ENCODE measurements at regions not wholly inside any gene's neighbourhood (a gene's known extent, or its start where the extent isn't known, plus 50 kb on each side); places are given as distances from the start of the nearest gene placed in this dataset.

- Histone ChIP-seq H3K27ac (no peak overlapping the region), H3K4me1 (ENCODE audit: low read depth) (peaks cover 7% of the 10 kb centered on the region), H3K9me3 (ENCODE audit: low read depth) (no peaks in the 10 kb centered on the region), H3K36me3 (no peaks in the 10 kb centered on the region), H3K4me3 (no peak overlapping the region), H3K27me3 (no peaks in the 10 kb centered on the region)
- DNase-seq (ENCODE audit: low read depth in 1 of 2, low spot score in 1 of 2): no peak
- TF ChIP-seq, protein P1, sequence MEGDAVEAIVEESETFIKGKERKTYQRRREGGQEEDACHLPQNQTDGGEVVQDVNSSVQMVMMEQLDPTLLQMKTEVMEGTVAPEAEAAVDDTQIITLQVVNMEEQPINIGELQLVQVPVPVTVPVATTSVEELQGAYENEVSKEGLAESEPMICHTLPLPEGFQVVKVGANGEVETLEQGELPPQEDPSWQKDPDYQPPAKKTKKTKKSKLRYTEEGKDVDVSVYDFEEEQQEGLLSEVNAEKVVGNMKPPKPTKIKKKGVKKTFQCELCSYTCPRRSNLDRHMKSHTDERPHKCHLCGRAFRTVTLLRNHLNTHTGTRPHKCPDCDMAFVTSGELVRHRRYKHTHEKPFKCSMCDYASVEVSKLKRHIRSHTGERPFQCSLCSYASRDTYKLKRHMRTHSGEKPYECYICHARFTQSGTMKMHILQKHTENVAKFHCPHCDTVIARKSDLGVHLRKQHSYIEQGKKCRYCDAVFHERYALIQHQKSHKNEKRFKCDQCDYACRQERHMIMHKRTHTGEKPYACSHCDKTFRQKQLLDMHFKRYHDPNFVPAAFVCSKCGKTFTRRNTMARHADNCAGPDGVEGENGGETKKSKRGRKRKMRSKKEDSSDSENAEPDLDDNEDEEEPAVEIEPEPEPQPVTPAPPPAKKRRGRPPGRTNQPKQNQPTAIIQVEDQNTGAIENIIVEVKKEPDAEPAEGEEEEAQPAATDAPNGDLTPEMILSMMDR (IDR thresholded peaks at IDR 0.05; ENCODE audit: low read depth, low read length): no peak
These were observed 195.3 kb upstream of the CDH2 start for GRCh38 chr18:28372186-28372585.

DNA sequence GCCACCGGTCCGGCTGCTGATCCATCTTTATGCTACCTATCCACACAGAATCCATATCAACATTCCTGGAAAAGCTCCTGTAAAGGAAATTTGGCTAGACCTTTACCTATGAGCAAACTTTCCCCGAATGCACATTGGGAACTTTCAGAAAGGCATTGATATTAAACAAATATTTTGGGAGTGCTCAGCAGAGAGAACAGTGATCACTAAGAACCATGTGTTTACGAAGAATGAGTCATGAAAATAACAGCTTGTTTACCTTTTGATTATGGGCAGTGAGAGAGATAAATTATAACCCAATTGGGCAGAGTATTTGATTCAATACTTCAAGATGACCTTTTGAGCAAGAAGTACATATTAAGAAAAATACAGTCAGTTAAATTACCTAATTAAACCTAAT lies 189.7 kb upstream of the CDH2 start:
- no peaks in the 10 kb centered on the region for H3K9me3 ChIP-seq (ENCODE audit: low read depth)
- TF ChIP-seq, protein P1 (IDR thresholded peaks at IDR 0.05; ENCODE audit: low read depth, low read length): no peak
- no peaks in the 10 kb centered on the region for H3K27me3 ChIP-seq
- H3K4me3 ChIP-seq: no peak overlapping the region
- DNase-seq (ENCODE audit: low read depth in 1 of 2, low spot score in 1 of 2): no peak
- no peak overlapping the region for H3K27ac ChIP-seq
- no peaks in the 10 kb centered on the region for H3K36me3 ChIP-seq
- no peaks in the 10 kb centered on the region for H3K4me1 ChIP-seq (ENCODE audit: low read depth)

DNA sequence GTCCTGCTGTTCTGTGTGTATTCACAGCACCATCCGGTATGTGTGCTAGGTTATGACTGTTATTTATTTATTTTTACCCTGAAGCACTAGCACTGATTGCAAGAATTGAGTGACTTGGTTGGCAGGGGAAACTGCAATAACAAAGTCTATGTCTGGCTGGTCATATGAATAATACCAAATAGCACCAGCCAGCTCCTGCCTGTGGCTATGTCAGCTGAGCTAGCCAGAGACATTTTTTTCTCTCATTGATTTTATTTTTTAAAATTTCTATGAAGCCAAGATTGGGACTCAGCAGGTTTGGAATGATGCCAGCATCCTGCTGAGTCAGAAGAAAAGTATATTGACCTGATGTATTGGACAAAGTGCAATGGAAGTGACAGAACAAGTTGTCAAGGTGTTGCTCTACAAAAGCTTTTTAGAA lies 188.5 kb upstream of the CDH2 start:
- H3K4me3 ChIP-seq: no peak overlapping the region
- TF ChIP-seq, protein P1 (IDR thresholded peaks at IDR 0.05; ENCODE audit: low read depth, low read length): no peak
- peak in 1 of 2 donors; percentile 40 for DNase-seq (ENCODE audit: low read depth in 1 of 2, low spot score in 1 of 2)
- no peaks in the 10 kb centered on the region for H3K4me1 ChIP-seq (ENCODE audit: low read depth)
- H3K36me3 ChIP-seq: no peaks in the 10 kb centered on the region
- H3K27ac ChIP-seq: no peak overlapping the region
- H3K9me3 ChIP-seq (ENCODE audit: low read depth): no peaks in the 10 kb centered on the region
- no peaks in the 10 kb centered on the region for H3K27me3 ChIP-seq

DNA sequence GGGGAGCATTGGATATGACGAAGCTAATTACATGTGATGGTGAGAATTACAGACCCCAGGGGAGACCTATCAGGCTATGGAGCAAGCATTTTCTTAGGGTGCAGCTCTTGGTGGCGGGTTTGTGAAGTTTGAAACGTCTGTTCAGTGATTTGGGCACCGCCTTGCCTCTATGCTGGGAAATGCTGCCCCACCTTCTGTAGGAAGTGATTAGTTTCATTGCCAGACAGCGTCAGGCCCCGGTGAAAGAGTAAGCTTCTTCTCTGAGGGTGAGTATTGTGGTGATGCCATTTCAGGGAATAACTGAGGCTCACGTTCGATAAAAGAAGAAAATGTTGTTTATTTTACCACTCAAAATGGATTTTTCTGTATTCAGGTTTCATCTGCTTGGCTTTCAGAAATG lies 186.2 kb upstream of the CDH2 start:
- DNase-seq (ENCODE audit: low read depth in 1 of 2, low spot score in 1 of 2): no peak
- Histone ChIP-seq H3K4me1 (ENCODE audit: low read depth) (no peaks in the 10 kb centered on the region), H3K27ac (no peak overlapping the region), H3K27me3 (no peaks in the 10 kb centered on the region), H3K36me3 (no peaks in the 10 kb centered on the region), H3K9me3 (ENCODE audit: low read depth) (no peaks in the 10 kb centered on the region), H3K4me3 (no peak overlapping the region)
- TF ChIP-seq, protein P1 (IDR thresholded peaks at IDR 0.05; ENCODE audit: low read depth, low read length): no peak

- no peak for DNase-seq (ENCODE audit: low read depth in 1 of 2, low spot score in 1 of 2)
- Histone ChIP-seq H3K27me3 (no peaks in the 10 kb centered on the region), H3K4me1 (ENCODE audit: low read depth) (no peaks in the 10 kb centered on the region), H3K9me3 (ENCODE audit: low read depth) (no peaks in the 10 kb centered on the region), H3K4me3 (no peak overlapping the region), H3K36me3 (no peaks in the 10 kb centered on the region), H3K27ac (no peak overlapping the region)
- TF ChIP-seq, protein P1 (IDR thresholded peaks at IDR 0.05; ENCODE audit: low read depth, low read length): no peak
These were observed 182.2 kb upstream of the CDH2 start for GRCh38 chr18:28359176-28359575.
